HepG2 (cell line): ENCODE measurements at regions not wholly inside any gene's neighbourhood (a gene's known extent, or its start where the extent isn't known, plus 50 kb on each side); places are given as distances from the start of the nearest gene placed in this dataset.

Experiments used
- ATAC-seq: fragments of 200-7000 bp; cut with Tn5 transposase; 3 replicates; pipeline ENCODE4 v1.9.1; 2020; ENCODE audit warnings: mild to moderate bottlenecking, moderate library complexity
- BruUV-seq: library from RNA; stranded (reverse); fragments of 400-500 nt; replicated peaks from 2 replicates; lab custom pipeline; 2021; lab: Mats Ljungman, UMichigan
- CTCF ChIA-PET: fragments of 300-600 bp; formaldehyde crosslinking; extraction: SDS; loops from one replicate; lab custom pipeline; 2021; ENCODE audit warnings: low total read pairs, inconsistent platforms, low intra/inter-chr PET ratio; lab: Yijun Ruan, JAX
- POLR2A ChIA-PET: fragments of 350-600 bp; sonication (Branson Sonifier 250); formaldehyde crosslinking; loops from one replicate; lab custom pipeline; 2020; ENCODE audit warnings: antibody characterized with exemption, inconsistent platforms; lab: Yijun Ruan, JAX
- DNase-seq: peaks from one replicate; pipeline ENCODE4 v3.0.0-alpha.2; 2015; ENCODE audit warnings: low spot score
- FAIRE-seq: peaks from 3 replicates; lab custom pipeline; 2011; peaks lifted over from hg19 to GRCh38; lab: Jason Lieb, UNC
- H2AFZ ChIP-seq: one replicate; pipeline ENCODE4 v1.6.1; 2011; ENCODE audit warnings: low read length, inconsistent platforms
- H3K27ac ChIP-seq: fragments of 300-600 bp; 3 replicates; pipeline ENCODE4 v1.8.0; 2011; ENCODE audit warnings: mixed run types, mild to moderate bottlenecking, mixed read lengths, low read length, inconsistent platforms; ENCODE audit not compliant: insufficient read depth; ENCODE audit errors: extremely low read length
- H3K27me3 ChIP-seq, 2 experiments: fragments of 200-600 bp in 1 of 2; 2 replicates in 1 of 2; 3 replicates in 1 of 2; pipeline versions ENCODE4 v1.6.0 to v1.8.0; 2011; ENCODE audit warnings: low read length in 2 of 2, mild to moderate bottlenecking in 2 of 2, moderate library complexity in 2 of 2, inconsistent platforms in 1 of 2; ENCODE audit not compliant: insufficient read depth in 2 of 2, control insufficient read depth in 1 of 2
- H3K36me3 ChIP-seq, 2 experiments: fragments of 200-600 bp in 1 of 2; replicated peaks in 1 of 2; 2 replicates in 1 of 2; 3 replicates in 1 of 2; pipeline versions ENCODE4 v1.5.1 to v1.8.0; 2011; ENCODE audit warnings: low read length in 2 of 2, inconsistent platforms in 1 of 2; ENCODE audit not compliant: insufficient read depth in 2 of 2, control insufficient read depth in 1 of 2
- H3K4me1 ChIP-seq: 2 replicates; pipeline ENCODE4 v1.5.1; 2012; ENCODE audit warnings: low read length, inconsistent platforms; ENCODE audit not compliant: insufficient read depth
- H3K4me2 ChIP-seq: 2 replicates; pipeline ENCODE4 v1.6.0; 2011; ENCODE audit warnings: low read depth, low read length, inconsistent platforms
- H3K4me3 ChIP-seq, 3 experiments: fragments of 200-600 bp in 1 of 3; sonication (generic), shearing (Covaris generic) in 1 of 3; replicated peaks in 1 of 3; 2 replicates each; pipeline ENCODE4 v1.5.1; 2011 to 2016; ENCODE audit warnings: low read length in 3 of 3, inconsistent platforms in 2 of 3, low read depth in 2 of 3, mild to moderate bottlenecking in 2 of 3, control low read depth in 1 of 3, mixed read lengths in 1 of 3; ENCODE audit not compliant: insufficient read depth in 1 of 3
- H3K79me2 ChIP-seq: one replicate; pipeline ENCODE4 v1.6.1; 2011; ENCODE audit warnings: low read length, inconsistent platforms; ENCODE audit not compliant: insufficient read depth
- H3K9ac ChIP-seq: 2 replicates; pipeline ENCODE4 v1.6.0; 2011; ENCODE audit warnings: mild to moderate bottlenecking, low read depth, low read length, inconsistent platforms; ENCODE audit not compliant: insufficient read depth
- H3K9me3 ChIP-seq: 2 replicates; pipeline ENCODE4 v1.5.1; 2012; ENCODE audit warnings: mild to moderate bottlenecking, low read length
- H4K20me1 ChIP-seq: 2 replicates; pipeline ENCODE4 v1.6.0; 2011; ENCODE audit warnings: inconsistent platforms, mild to moderate bottlenecking, low read length, moderate library complexity; ENCODE audit not compliant: insufficient read depth
- AGO1 ChIP-seq: fragments of 200-400 bp; formaldehyde crosslinking; IDR thresholded peaks from 2 replicates; pipeline ENCODE4 v1.6.1; 2017; ENCODE audit warnings: mild to moderate bottlenecking, low read depth, low read length, moderate library complexity; ENCODE audit not compliant: poor library complexity, severe bottlenecking
- JUN ChIP-seq: sonication (generic); formaldehyde crosslinking; IDR thresholded peaks from 2 replicates; pipeline ENCODE4 v1.4.0; 2020; ENCODE audit warnings: mild to moderate bottlenecking, missing genetic modification reagents
- MIER3 ChIP-seq: IDR thresholded peaks from 2 replicates; pipeline ENCODE4 v1.6.1; 2016; ENCODE audit warnings: missing compliant biosample characterization, borderline replicate concordance
- NR2C2 ChIP-seq: sonication (generic); formaldehyde crosslinking; IDR thresholded peaks from 2 replicates; pipeline ENCODE4 v1.4.0; 2020; ENCODE audit warnings: missing genetic modification reagents, mild to moderate bottlenecking, moderate library complexity, borderline replicate concordance
- RBAK ChIP-seq: sonication (generic); formaldehyde crosslinking; IDR thresholded peaks from 2 replicates; pipeline ENCODE4 v1.5.1; 2020; ENCODE audit warnings: mild to moderate bottlenecking, missing genetic modification reagents
- SMC3 ChIP-seq: IDR thresholded peaks from 2 replicates; pipeline ENCODE4 v1.6.1; 2011; ENCODE audit warnings: low read length, improper control_type of control experiment
- SRSF4 ChIP-seq: fragments of 200-400 bp; formaldehyde crosslinking; IDR thresholded peaks from one replicate; pipeline ENCODE4 v1.6.1; 2018; ENCODE audit warnings: mild to moderate bottlenecking, low read depth, low read length, moderate library complexity; ENCODE audit not compliant: poor library complexity, severe bottlenecking
- TSC22D2 ChIP-seq: sonication (generic); formaldehyde crosslinking; IDR thresholded peaks from 2 replicates; pipeline ENCODE4 v1.5.1; 2020; ENCODE audit warnings: missing genetic modification reagents, mild to moderate bottlenecking, borderline replicate concordance
- ZNF329 ChIP-seq: sonication (generic); formaldehyde crosslinking; IDR thresholded peaks from 2 replicates; pipeline ENCODE4 v1.9.0; 2021; ENCODE audit warnings: low read depth, mild to moderate bottlenecking, missing genetic modification reagents
- WGBS: methylation state at CpG from one replicate; pipeline ENCODE4 v1.1.6; 2017; ENCODE audit warnings: low lambda C conversion rate; 5-methylcytosine and 5-hydroxymethylcytosine counted together
- in situ Hi-C: cut with HindIII; loops from 2 replicates; pipeline ENCODE4 v1.10.0; 2017; ENCODE audit warnings: low pct_unique_long_range_greater_than_20kb; ENCODE audit not compliant: extremely low pct_ligation_motif_present
- intact Hi-C: fragments of 100-400 bp; cut with micrococcal nuclease; formaldehyde crosslinking; loops from one replicate; pipeline ENCODE4 v1.10.0; 2022; ENCODE audit not compliant: unreplicated experiment
- TF ChIP-seq, protein P1 (sequence below): sonication (generic); formaldehyde crosslinking; IDR thresholded peaks from 2 replicates; pipeline ENCODE4 v1.5.0; 2020; ENCODE audit warnings: missing genetic modification reagents, mild to moderate bottlenecking, borderline replicate concordance
- TF ChIP-seq, protein P2 (sequence below): sonication (generic); formaldehyde crosslinking; IDR thresholded peaks from 2 replicates; pipeline ENCODE4 v1.4.0; 2020; ENCODE audit warnings: missing genetic modification reagents, borderline replicate concordance
- TF ChIP-seq, protein P3 (sequence below): sonication (generic); formaldehyde crosslinking; IDR thresholded peaks from 2 replicates; pipeline ENCODE4 v1.8.0; 2022; ENCODE audit warnings: mild to moderate bottlenecking, missing genetic modification reagents; ENCODE audit not compliant: insufficient replicate concordance

DNA sequence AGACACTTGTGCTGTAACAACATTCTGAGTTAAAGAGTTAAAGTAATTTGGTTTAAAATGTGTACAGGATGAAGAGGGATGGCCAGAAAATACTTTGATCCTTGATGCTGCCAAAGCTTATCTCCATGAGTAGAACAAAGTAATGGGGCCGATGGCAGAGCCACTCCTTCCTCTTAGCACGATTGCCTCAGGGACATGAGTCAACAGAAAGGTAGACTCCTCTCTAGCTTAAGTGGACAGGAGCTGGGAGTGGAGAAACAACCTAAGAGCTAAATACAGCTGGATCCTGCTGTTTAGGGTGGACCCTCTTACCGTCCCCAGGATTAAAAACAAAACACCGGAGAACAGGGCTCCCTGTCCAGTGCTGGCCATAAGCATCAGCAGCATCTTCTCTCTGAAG, 267.3 kb downstream of the IRX1 start:
- 49% methylated on average over 4 of the region's 4 CpGs for WGBS
- CTCF ChIA-PET, result no interaction called here

More for the DNA sequence above, 267.3 kb downstream of the IRX1 start:
- peaks cover 36% of the 10 kb centered on the region for H3K9me3 ChIP-seq
- no peaks in the 10 kb centered on the region for H4K20me1 ChIP-seq
- H3K27me3 ChIP-seq, result no peaks in the 10 kb centered on the region
- H3K27ac ChIP-seq, result no peak overlapping the region
- H3K79me2 ChIP-seq, result no peaks in the 10 kb centered on the region
- H2AFZ ChIP-seq, result no peak overlapping the region
- H3K4me1 ChIP-seq, result no peaks in the 10 kb centered on the region
- H3K4me3 ChIP-seq, result no peak overlapping the region
- FAIRE-seq (no peak), DNase-seq (no peak), ATAC-seq (no peak)
- POLR2A ChIA-PET, result no interaction called here
- no peaks in the 10 kb centered on the region for H3K36me3 ChIP-seq
- H3K9ac ChIP-seq, result no peak overlapping the region
- intact Hi-C loops (no loop called here), in situ Hi-C loops (no loop called here)
- H3K4me2 ChIP-seq, result no peak overlapping the region
- TF ChIP-seq NR2C2 (no peak), TSC22D2 (no peak), JUN (no peak), RBAK (CRISPR knock-in tag) (no peak), MIER3 (no peak), SRSF4 (no peak), AGO1 (no peak), SMC3 (no peak), ZNF329 (CRISPR knock-in tag) (no peak)
- TF ChIP-seq, protein P1, sequence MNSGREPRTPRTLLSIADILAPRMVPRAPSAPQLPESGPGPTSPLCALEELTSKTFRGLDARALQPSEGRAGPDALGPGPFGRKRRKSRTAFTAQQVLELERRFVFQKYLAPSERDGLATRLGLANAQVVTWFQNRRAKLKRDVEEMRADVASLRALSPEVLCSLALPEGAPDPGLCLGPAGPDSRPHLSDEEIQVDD (CRISPR knock-in tag), result no peak
- TF ChIP-seq, protein P2, sequence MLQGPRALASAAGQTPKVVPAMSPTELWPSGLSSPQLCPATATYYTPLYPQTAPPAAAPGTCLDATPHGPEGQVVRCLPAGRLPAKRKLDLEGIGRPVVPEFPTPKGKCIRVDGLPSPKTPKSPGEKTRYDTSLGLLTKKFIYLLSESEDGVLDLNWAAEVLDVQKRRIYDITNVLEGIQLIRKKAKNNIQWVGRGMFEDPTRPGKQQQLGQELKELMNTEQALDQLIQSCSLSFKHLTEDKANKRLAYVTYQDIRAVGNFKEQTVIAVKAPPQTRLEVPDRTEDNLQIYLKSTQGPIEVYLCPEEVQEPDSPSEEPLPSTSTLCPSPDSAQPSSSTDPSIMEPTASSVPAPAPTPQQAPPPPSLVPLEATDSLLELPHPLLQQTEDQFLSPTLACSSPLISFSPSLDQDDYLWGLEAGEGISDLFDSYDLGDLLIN (CRISPR knock-in tag), result no peak
- TF ChIP-seq, protein P3, sequence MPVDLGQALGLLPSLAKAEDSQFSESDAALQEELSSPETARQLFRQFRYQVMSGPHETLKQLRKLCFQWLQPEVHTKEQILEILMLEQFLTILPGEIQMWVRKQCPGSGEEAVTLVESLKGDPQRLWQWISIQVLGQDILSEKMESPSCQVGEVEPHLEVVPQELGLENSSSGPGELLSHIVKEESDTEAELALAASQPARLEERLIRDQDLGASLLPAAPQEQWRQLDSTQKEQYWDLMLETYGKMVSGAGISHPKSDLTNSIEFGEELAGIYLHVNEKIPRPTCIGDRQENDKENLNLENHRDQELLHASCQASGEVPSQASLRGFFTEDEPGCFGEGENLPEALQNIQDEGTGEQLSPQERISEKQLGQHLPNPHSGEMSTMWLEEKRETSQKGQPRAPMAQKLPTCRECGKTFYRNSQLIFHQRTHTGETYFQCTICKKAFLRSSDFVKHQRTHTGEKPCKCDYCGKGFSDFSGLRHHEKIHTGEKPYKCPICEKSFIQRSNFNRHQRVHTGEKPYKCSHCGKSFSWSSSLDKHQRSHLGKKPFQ (CRISPR knock-in tag), result no peak
- no TSS peak for BruUV-seq
